T47D (cell line): ENCODE measurements at regions not wholly inside any gene's neighbourhood (a gene's known extent, or its start where the extent isn't known, plus 50 kb on each side); places are given as distances from the start of the nearest gene placed in this dataset.
A peak's percentile ranks its signal among the peaks of the same experiment; 100 is the strongest.

Experiments
- DNase-seq, 2 experiments: peaks; one replicate each; pipeline versions ENCODE4 v3.0.0 to v3.0.0-alpha.2; 2011 to 2012; ENCODE audit warnings: low read depth in 1 of 2, low spot score in 1 of 2
- JUND ChIP-seq: IDR thresholded peaks from 2 replicates; pipeline ENCODE4 v1.6.1; 2012; ENCODE audit warnings: low read depth
- in situ Hi-C: cut with HindIII; loops from 2 replicates; pipeline ENCODE4 v1.10.0; 2016; ENCODE audit warnings: low sequenced_read_pairs, low pct_unique_long_range_greater_than_20kb

DNA sequence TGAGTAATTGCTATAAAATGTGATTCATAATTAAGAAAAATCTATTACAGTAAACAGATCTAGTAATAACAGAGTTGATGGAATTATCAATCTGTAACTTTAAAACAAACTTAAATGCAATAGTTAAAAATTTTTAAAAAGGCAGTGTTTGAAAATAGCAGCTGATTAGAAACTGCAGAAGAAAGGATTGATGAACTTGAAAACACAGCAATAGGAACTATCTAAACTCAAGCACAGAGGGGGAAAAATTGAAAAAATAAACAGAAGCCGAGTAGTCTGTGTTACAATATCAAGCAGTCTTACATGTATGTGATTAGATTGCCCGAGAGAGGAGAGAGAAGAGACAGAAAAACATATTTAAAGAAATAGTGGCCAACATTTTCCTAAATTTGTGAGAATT lies 569.0 kb upstream of the B3GALT2 start:
- no peak for TF ChIP-seq JUND
- DNase-seq = no peak
- in situ Hi-C loops = no loop called here

DNA sequence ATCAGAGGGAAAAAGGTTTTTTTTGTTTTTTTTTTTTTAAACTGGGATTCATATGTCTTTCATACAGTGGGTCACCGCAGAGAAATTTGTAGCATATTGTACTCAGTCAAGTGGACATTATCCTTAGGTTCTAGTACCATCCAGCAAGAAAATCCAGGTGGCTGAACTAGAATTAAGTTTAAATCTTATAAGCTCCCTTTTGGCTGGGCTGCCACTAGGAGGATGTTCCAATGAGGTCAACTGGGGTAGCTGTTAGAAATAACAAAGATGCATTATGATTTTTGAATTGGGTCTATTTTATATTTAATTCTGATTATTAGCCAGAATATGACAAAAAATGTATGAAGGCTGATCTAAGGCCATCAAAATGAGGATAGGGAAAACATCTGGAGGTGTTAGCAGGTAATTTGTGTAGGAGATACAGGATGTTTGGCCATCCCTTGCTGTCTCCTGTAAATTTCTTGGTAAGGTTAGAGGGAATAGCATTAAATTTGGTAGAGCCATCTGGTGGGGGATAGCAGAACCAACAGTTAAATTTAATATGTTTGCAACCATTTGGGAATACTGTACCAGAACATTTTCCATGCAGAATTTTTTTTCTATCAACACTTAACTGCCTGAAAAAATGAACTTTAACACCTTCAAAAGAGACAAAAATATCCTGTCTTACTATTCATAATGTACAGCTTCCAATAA lies 568.5 kb upstream of the B3GALT2 start:
- DNase-seq = peak in 1 of 2 experiments; percentile 53
- in situ Hi-C loops = no loop called here
- TF ChIP-seq JUND = no peak

DNA sequence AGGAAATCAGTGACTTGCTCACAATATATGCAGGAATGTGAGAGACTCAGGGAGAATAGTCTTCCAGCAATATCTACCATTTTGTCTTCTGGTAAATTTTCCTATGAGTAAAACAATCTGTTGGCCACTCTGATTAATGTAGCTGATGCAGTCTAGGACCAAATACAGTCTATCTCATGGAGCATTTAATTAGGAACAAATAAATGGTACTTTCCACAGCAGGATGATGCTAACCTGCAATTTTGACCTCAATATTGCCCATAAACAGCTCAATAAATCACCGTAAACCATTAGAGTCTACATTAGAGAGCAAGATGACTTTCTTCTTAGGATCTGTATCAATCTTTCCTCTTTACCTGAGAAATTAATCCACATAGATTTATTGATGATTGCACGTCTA lies 567.7 kb upstream of the B3GALT2 start:
- no peak for TF ChIP-seq JUND
- in situ Hi-C loops = no loop called here
- DNase-seq = no peak

DNA sequence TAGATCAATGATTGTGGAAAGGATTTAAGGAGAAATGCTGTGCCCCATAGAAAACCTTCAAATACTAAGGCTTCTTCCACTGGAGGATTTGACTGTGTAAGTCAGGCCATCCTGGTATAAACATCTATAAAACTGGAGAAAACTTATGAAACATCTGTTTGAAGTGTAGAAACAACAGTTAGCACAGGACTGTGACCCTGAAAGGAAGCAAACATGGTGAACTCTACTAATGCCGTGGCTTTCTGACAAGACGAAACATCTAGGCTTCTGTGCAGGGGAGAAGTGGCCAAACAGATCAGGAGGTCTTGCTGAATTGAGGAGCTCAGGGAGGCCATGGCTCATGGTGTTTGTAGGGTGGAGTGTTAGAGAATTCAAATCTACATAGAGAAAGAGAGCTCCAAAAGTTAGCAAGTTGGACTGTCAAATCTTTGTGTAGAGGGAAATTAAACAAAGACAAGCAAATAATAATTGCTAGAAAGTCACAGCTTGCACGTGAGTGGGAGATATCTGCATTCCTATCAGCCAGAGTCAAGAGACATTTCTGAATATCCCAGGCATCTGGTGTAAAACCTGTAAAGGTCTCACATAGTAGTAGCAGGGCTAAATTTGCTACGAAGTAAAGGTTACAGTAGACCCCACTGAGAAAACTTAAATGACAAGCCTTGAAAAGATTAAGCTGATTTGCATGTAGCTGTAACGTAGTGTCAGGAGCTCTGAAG lies 566.8 kb upstream of the B3GALT2 start:
- TF ChIP-seq JUND = no peak
- DNase-seq = peak in 1 of 2 experiments; percentile 30
- in situ Hi-C loops = no loop called here

DNA sequence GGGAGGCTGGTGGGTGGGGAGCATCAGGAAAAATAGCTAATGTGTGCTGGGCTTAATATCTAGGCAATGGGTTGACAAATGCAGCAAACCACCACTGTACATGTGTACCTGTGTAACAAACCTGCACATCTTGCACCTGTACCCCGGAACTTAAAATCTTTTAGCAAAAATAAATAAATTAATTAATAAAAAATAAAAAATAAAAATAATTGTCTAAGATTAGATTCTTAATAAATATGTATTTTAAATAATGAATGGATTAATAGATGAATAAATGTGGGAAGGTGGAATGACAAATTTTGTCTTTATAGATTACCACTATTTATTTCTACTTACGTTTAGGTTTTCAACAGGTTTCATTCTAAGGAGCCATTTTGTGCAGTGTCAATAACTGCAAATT lies 563.5 kb upstream of the B3GALT2 start:
- no peak for TF ChIP-seq JUND

DNA sequence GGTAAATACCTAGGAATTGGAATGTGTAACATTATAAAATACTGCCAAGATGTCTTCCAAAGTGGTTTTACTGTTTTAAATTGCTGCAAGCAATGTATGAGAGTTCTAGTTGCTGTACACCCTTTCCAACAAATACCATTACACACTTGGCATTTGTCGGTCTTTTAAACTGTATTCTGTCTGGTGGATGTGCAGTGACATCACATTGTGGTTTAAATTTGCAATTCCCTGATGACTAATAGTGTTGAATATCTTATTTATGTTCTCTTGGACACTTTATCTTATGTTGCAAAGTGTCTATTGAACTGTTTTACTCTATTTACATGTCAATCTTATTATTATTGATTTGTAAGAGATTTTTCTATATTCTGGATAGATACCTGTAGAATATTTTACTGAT lies 561.2 kb upstream of the B3GALT2 start:
- in situ Hi-C loops = no loop called here
- no peak for TF ChIP-seq JUND
- no peak for DNase-seq

More for the DNA sequence above, 563.5 kb upstream of the B3GALT2 start:
- in situ Hi-C loops = no loop called here
- no peak for DNase-seq

DNA sequence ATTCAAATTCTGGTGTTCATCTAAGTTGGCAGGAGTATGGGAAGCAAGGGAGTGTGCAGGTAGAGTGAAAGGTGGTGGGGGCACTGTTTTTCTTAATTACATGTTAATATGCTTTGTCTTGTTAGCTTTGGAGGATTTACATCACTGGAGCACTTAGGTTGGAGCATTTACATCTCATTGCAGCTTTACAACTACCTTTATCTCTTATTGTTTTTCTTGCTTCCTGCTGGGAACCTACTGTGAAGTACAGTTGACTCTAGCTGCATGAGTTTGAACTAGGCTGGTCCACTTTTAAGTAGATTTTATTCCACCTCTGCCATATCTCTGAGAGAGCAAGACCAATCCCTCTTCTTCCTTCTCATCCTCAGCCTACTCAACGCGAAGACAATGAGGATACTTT lies 554.8 kb upstream of the B3GALT2 start:
- TF ChIP-seq JUND = no peak
- in situ Hi-C loops = no loop called here
- DNase-seq = no peak

DNA sequence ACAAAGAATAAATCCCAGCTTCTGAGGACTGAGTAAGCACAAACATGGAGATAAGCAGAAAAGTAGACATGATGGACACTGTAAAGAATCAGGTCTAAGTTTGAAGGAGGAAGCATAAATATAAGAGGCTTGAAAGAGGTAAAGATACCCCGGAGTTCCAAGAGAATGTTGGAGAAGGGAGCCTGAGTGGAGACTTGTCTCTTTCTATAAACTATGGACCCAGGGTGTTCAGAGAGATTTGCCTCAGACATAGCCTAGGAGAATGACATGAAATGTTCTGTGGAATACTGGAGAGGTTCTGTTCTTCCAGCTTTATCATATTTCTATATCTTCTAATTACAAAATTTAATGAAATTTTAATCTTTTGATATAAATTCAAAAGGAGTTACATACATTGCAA lies 554.3 kb upstream of the B3GALT2 start:
- in situ Hi-C loops = no loop called here
- TF ChIP-seq JUND = no peak
- no peak for DNase-seq

DNA sequence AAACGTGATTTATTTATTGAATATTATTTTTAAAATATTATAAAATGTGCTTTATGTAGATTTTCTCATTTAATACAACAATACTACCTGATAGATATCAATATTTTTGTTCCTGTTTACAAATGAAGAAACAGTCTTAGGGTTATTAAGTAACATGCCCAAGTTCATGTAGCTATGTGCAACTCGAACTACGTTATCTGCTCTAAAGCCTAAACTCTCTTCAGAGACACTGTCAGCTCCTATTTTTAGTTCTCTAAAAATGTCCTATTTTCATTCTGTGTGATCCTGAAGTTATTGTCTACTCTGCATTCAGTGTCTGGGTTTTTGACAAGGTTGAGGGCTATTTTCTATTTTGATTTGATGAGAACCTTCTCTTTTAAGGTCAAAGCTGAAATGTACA lies 550.1 kb upstream of the B3GALT2 start:
- no peak for DNase-seq
- no peak for TF ChIP-seq JUND
- in situ Hi-C loops = no loop called here

DNA sequence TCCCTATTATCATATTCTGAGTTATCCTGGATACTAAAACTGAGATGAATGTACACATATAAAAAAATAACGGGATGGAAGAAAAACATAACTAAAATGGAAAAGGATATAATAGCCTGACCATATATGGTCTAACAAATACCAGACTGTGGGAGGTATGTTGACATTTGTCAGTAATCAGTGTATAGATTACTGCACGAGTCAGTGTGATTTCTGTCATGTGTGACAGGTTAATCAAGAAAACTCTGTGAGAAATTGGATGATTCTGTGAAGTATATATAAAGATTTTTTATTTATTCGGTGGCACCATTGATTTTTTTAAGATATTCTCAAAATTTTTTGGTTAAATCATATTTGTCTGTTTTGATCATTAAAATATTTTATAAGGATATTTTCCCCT lies 547.3 kb upstream of the B3GALT2 start:
- in situ Hi-C loops = no loop called here
- no peak for TF ChIP-seq JUND
- no peak for DNase-seq

DNA sequence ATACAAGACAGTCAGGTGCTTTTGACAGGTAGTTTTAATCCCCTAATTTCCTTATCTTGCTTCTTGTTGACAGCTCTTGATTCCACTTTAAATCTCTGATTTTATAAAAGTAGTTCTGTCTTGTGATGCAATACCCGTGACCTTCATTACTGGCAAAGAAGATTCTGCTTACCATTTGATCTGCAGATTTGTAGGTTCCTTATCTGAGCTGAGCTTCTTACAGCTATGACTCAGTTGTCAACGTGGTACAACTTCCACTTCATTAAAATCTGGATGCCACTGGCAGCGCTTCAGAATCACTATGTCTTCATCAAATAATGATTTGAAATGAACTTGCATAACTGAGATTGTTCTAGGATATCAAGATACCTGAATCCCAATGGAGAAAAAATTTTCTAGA lies 543.6 kb upstream of the B3GALT2 start:
- no peak for DNase-seq
- in situ Hi-C loops = no loop called here
- no peak for TF ChIP-seq JUND

DNA sequence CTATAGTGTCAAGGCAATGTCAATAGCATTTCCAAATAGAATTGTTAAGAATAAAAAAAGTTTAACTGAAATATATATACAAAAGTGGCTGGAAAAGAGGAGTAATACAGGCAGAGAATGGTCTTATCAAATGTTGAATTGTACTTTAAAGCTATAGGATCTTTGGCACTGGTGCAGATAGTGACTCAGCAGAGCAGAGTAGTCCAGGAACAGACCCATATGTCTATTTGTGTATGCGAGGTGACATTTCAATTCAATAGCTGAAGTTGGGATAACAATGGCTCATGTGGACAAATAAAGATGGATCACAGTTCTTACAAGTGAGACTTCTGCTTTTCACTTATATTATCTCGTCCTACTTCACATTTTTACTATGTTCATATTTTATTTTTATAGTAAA lies 543.0 kb upstream of the B3GALT2 start:
- TF ChIP-seq JUND = no peak
- in situ Hi-C loops = no loop called here
- no peak for DNase-seq

DNA sequence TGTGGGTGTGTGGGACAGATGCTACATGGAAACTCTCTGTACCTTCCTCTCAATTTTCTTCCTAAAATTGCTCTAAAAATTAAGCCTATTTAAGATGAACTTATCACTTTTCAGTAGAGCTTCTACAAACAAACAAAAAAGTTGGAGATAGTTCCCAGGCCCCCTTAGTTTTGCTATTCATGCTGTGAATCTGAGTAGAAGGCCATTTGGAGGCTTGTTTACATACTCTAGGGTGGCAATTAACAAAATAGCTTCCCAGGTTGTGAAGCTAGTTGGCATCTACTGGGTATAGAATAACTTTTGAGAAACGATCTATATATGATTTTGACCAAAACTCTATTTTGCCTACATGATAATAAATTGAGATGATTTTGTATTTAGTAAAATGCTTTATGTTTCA lies 541.4 kb upstream of the B3GALT2 start:
- in situ Hi-C loops = no loop called here
- TF ChIP-seq JUND = no peak
- DNase-seq = no peak
